CD14-positive monocyte (primary cell): ENCODE measurements at regions not wholly inside any gene's neighbourhood (a gene's known extent, or its start where the extent isn't known, plus 50 kb on each side); places are given as distances from the start of the nearest gene placed in this dataset.

Experiments used
- DNase-seq, 3 donors: peaks; one replicate each; pipeline ENCODE4 v3.0.0-alpha.2; 2011 to 2022
- H2AFZ ChIP-seq: 2 replicates; pipeline ENCODE4 v1.6.0; 2012; ENCODE audit warnings: mild to moderate bottlenecking, low read depth, low read length, inconsistent platforms; ENCODE audit not compliant: insufficient read depth, poor library complexity, severe bottlenecking
- H3K27ac ChIP-seq, 2 donors: 1 replicate in 1 of 2; 2 replicates in 1 of 2; pipeline ENCODE4 v1.5.1; 2012 to 2013; ENCODE audit warnings: low read length in 2 of 2, control low read depth in 1 of 2, inconsistent platforms in 1 of 2, low read depth in 1 of 2, mild to moderate bottlenecking in 1 of 2
- H3K27me3 ChIP-seq, 2 donors: one replicate each; pipeline versions ENCODE4 v1.6.0 to v1.6.1; 2011 to 2013; ENCODE audit warnings: low read length in 2 of 2; ENCODE audit not compliant: control insufficient read depth in 2 of 2, insufficient read depth in 2 of 2
- H3K36me3 ChIP-seq, 2 donors: replicated peaks in 1 of 2; 1 replicate in 1 of 2; 2 replicates in 1 of 2; pipeline versions ENCODE4 v1.5.1 to v1.6.1; 2012 to 2013; ENCODE audit warnings: low read length in 2 of 2, control low read depth in 1 of 2, inconsistent platforms in 1 of 2, mild to moderate bottlenecking in 1 of 2; ENCODE audit not compliant: insufficient read depth in 2 of 2, control insufficient read depth in 1 of 2
- H3K4me1 ChIP-seq, 2 donors: 1 replicate in 1 of 2; 2 replicates in 1 of 2; pipeline versions ENCODE4 v1.5.1 to v1.6.1; 2012 to 2013; ENCODE audit warnings: low read length in 2 of 2, control low read depth in 1 of 2, inconsistent platforms in 1 of 2, mild to moderate bottlenecking in 1 of 2, moderate library complexity in 1 of 2; ENCODE audit not compliant: insufficient read depth in 2 of 2, control insufficient read depth in 1 of 2
- H3K4me2 ChIP-seq: replicated peaks from 2 replicates; pipeline ENCODE3; 2012; ENCODE audit warnings: low read length, moderate library complexity, mild to moderate bottlenecking; ENCODE audit not compliant: poor library complexity, severe bottlenecking; ENCODE audit errors: extremely low read depth
- H3K4me3 ChIP-seq, 3 experiments: fragments of 200-600 bp in 1 of 3; sonication (generic) in 1 of 3; replicated peaks in 1 of 3; 1 replicate in 2 of 3; 2 replicates in 1 of 3; pipeline ENCODE4 v1.5.1; 2011 to 2013; ENCODE audit warnings: low read length in 3 of 3, mild to moderate bottlenecking in 3 of 3, control low read depth in 2 of 3, low read depth in 2 of 3, inconsistent platforms in 1 of 3, moderate library complexity in 1 of 3
- H3K79me2 ChIP-seq: 2 replicates; pipeline ENCODE4 v1.6.0; 2012; ENCODE audit warnings: mild to moderate bottlenecking, control low read depth, inconsistent platforms, low read length, moderate library complexity; ENCODE audit not compliant: insufficient read depth
- H3K9ac ChIP-seq: 2 replicates; pipeline ENCODE4 v1.6.0; 2017; ENCODE audit warnings: low read length, mild to moderate bottlenecking; ENCODE audit not compliant: insufficient read depth, poor library complexity, severe bottlenecking
- H3K9me3 ChIP-seq, 2 donors: replicated peaks in 1 of 2; 1 replicate in 1 of 2; 2 replicates in 1 of 2; pipeline versions ENCODE4 v1.5.1 to v1.6.1; 2012 to 2013; ENCODE audit warnings: low read length in 2 of 2, control low read depth in 1 of 2; ENCODE audit not compliant: control insufficient read depth in 1 of 2, insufficient read depth in 1 of 2
- H4K20me1 ChIP-seq: 2 replicates; pipeline ENCODE4 v1.6.0; 2012; ENCODE audit warnings: mild to moderate bottlenecking, low read length, control low read depth, moderate library complexity; ENCODE audit not compliant: insufficient read depth
- H3K27ac Mint-ChIP-seq, 7 donors: one replicate each; pipeline ENCODE4 v1.8.0; 2020; ENCODE audit warnings: mild to moderate bottlenecking in 7 of 7, mixed read lengths in 7 of 7, moderate library complexity in 6 of 7, inconsistent platforms in 2 of 7
- H3K27me3 Mint-ChIP-seq, 3 donors: one replicate each; pipeline ENCODE4 v1.8.0; 2021 to 2022; ENCODE audit warnings: low read depth in 3 of 3, mild to moderate bottlenecking in 3 of 3, mixed read lengths in 3 of 3, moderate library complexity in 3 of 3, inconsistent platforms in 1 of 3
- H3K36me3 Mint-ChIP-seq, 2 donors: one replicate each; pipeline ENCODE4 v1.8.0; 2020; ENCODE audit warnings: mixed read lengths in 2 of 2, inconsistent platforms in 1 of 2, mild to moderate bottlenecking in 1 of 2
- H3K4me1 Mint-ChIP-seq: one replicate; pipeline ENCODE4 v1.8.0; 2020; ENCODE audit warnings: mild to moderate bottlenecking, mixed read lengths
- H3K4me3 Mint-ChIP-seq, 2 donors: one replicate each; pipeline ENCODE4 v1.8.0; 2020; ENCODE audit warnings: mild to moderate bottlenecking in 2 of 2, mixed read lengths in 2 of 2, moderate library complexity in 1 of 2
- H3K9me3 Mint-ChIP-seq, 7 donors: one replicate each; pipeline ENCODE4 v1.8.0; 2020 to 2022; ENCODE audit warnings: mixed read lengths in 7 of 7, mild to moderate bottlenecking in 6 of 7, moderate library complexity in 6 of 7, inconsistent platforms in 2 of 7
- WGBS: methylation state at CpG from one replicate; pipeline ENCODE4 v1.1.5; 2013; ENCODE audit warnings: missing lambda C conversion rate; ENCODE audit not compliant: insufficient coverage; 5-methylcytosine and 5-hydroxymethylcytosine counted together
- intact Hi-C, 2 donors: fragments of 100-400 bp; cut with micrococcal nuclease; formaldehyde crosslinking; loops; one replicate each; pipeline versions ENCODE4 v1.15.0 to v1.15.1; 2023
- TF ChIP-seq, protein P1 (sequence below): fragments of 200-600 bp; IDR thresholded peaks from one replicate; pipeline ENCODE4 v1.8.0; 2022; ENCODE audit warnings: antibody characterized with exemption, mild to moderate bottlenecking

DNA sequence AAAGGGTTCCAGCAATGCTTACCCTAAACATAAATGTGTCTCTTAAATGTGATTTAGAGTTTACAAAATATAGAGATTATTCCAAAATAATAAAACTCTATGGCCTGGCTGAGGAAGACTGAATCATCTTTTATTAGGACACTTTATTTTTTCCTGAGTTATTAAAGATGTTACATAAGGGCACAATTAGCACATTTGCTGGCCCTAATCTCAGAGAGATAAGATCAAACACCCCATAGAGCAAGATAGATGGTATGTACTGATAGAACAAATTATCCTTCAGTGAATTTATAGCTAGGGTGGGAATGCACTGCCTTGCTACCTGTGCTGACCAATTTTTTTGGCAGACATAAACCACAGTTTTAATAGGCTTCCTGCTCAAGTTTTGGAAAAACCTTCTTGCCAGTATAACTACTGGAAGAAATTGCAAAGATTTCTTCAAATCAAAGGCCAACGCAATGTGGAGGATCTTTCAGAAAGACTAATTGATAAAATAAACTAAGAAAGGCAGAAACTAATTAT lies 367.1 kb upstream of the MPDZ start:
- Mint-ChIP-seq H3K9me3 (peaks cover 0 to 8% (median 2%) of the 10 kb centered on the region in 7 donors), H3K27ac (no peak overlapping the region), H3K4me1 (no peaks in the 10 kb centered on the region), H3K27me3 (peaks cover 0 to 2% (median 0%) of the 10 kb centered on the region in 3 donors), H3K4me3 (no peak overlapping the region), H3K36me3 (no peaks in the 10 kb centered on the region)
- Histone ChIP-seq H4K20me1 (no peaks in the 10 kb centered on the region), H3K4me1 (no peaks in the 10 kb centered on the region), H3K79me2 (no peaks in the 10 kb centered on the region), H3K4me2 (no peak overlapping the region), H3K9ac (no peak overlapping the region), H3K27ac (no peak overlapping the region), H3K4me3 (no peak overlapping the region), H3K36me3 (no peaks in the 10 kb centered on the region), H3K27me3 (no peaks in the 10 kb centered on the region), H3K9me3 (peaks cover 0 to 5% of the 10 kb centered on the region in 2 donors), H2AFZ (no peak overlapping the region)
- intact Hi-C loops: no loop called here
- no CpG with 5 or more reads among the region's 1 CpG for WGBS
- no peak for DNase-seq
- TF ChIP-seq, protein P1, sequence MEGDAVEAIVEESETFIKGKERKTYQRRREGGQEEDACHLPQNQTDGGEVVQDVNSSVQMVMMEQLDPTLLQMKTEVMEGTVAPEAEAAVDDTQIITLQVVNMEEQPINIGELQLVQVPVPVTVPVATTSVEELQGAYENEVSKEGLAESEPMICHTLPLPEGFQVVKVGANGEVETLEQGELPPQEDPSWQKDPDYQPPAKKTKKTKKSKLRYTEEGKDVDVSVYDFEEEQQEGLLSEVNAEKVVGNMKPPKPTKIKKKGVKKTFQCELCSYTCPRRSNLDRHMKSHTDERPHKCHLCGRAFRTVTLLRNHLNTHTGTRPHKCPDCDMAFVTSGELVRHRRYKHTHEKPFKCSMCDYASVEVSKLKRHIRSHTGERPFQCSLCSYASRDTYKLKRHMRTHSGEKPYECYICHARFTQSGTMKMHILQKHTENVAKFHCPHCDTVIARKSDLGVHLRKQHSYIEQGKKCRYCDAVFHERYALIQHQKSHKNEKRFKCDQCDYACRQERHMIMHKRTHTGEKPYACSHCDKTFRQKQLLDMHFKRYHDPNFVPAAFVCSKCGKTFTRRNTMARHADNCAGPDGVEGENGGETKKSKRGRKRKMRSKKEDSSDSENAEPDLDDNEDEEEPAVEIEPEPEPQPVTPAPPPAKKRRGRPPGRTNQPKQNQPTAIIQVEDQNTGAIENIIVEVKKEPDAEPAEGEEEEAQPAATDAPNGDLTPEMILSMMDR: no peak

DNA sequence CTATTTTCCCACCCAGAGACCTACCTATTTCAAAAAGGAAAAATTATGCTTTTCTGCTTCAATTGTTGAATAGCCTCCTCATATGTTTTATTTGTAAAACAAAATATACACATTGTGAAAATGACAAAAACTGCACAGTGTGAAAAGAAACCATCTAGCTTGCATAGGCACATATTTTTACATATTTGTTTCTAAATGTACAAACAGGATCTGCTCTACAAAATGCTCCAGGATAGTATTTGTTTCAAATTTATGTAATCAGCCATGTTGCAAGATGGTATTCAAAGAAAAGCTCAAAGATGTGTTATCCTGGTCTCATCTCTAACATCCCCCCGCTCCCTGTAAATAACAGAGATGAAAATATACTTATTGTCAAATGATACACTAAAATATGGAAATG lies 366.1 kb upstream of the MPDZ start:
- no peak overlapping the region for H3K9ac ChIP-seq

More for the DNA sequence above, 366.1 kb upstream of the MPDZ start:
- H3K27ac ChIP-seq: no peak overlapping the region
- H3K4me1 ChIP-seq: no peaks in the 10 kb centered on the region
- no peak overlapping the region for H3K4me3 Mint-ChIP-seq
- peaks cover 0 to 3% (median 0%) of the 10 kb centered on the region in 7 donors for H3K9me3 Mint-ChIP-seq
- no peaks in the 10 kb centered on the region for H3K4me1 Mint-ChIP-seq
- TF ChIP-seq, protein P1: no peak
- H3K36me3 ChIP-seq: no peaks in the 10 kb centered on the region
- no peak overlapping the region for H3K4me3 ChIP-seq
- WGBS: no CpG with 5 or more reads among the region's 1 CpG
- H3K27ac Mint-ChIP-seq: no peak overlapping the region
- no peak for DNase-seq
- H3K79me2 ChIP-seq: no peaks in the 10 kb centered on the region
- intact Hi-C loops: no loop called here
- no peaks in the 10 kb centered on the region for H3K27me3 ChIP-seq
- H3K36me3 Mint-ChIP-seq: no peaks in the 10 kb centered on the region
- H3K27me3 Mint-ChIP-seq: no peaks in the 10 kb centered on the region
- no peaks in the 10 kb centered on the region for H4K20me1 ChIP-seq
- H2AFZ ChIP-seq: no peak overlapping the region
- no peaks in the 10 kb centered on the region for H3K9me3 ChIP-seq
- no peak overlapping the region for H3K4me2 ChIP-seq
